ENCODE measurements at regions not wholly inside any gene's neighbourhood (a gene's known extent, or its start where the extent isn't known, plus 50 kb on each side); places are given as distances from the start of the nearest gene placed in this dataset.

DNA sequence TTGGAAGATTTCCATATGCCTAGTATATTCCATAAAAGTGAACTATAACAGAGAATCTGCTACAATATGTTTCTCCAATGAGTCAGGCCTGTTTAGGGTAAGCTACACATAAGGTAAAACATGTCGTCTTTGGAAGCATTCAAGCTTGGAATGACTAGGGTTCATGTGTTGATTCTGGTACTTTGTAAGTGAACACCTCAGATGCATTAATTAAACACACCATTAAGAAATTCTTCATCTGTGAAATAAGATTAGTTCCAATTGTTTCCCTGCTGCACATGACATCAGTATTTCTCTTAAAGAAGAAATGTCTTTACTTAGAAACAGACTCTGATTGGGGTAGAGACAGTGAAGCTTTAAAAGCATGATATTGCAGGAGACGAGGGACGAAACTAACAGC is 461.1 kb upstream of the NXPH2 start:
- DNase-seq: no peak

GRCh38 chr2:139237023-139237422 is 456.8 kb upstream of the NXPH2 start:
- no peak for DNase-seq

DNA sequence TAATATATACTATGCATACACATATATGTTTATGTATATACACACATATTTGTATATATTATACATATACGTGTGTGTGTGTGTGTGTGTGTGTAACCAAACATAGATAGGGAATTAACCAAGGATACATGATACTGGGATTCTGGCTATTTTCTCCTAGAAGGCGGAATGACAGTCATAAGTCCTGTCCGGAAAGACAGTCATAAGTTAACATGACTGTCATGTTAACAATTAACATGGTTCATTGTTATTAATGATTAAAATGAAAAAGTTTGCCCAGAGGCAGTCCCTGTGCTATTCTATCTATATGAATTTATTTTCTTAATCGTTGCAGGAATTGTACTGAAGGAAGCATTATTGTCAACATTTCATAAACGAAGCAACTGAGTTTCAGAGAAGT is 450.7 kb upstream of the NXPH2 start:
- no peak for DNase-seq

GRCh38 chr2:139228276-139228675 is 448.1 kb upstream of the NXPH2 start:
- DNase-seq: no peak

DNA sequence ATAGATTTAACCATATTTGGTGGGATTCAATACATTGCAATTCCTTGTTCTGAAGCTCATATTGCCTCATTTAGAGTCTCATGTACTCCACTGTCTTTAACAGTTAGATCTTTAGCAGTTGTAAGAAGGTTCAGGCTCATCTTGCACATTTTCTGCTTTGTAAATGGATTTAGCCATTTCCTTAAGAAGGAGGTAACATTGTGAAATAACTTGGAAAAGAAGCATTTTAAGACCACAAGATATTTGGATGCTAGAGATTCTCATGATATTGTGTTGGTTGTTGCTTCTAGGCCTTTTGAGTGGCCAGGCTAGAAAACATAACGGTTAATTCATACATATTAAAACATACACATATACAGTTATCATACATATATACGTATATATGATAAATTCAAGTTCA is 445.8 kb upstream of the NXPH2 start:
- DNase-seq: no peak

DNA sequence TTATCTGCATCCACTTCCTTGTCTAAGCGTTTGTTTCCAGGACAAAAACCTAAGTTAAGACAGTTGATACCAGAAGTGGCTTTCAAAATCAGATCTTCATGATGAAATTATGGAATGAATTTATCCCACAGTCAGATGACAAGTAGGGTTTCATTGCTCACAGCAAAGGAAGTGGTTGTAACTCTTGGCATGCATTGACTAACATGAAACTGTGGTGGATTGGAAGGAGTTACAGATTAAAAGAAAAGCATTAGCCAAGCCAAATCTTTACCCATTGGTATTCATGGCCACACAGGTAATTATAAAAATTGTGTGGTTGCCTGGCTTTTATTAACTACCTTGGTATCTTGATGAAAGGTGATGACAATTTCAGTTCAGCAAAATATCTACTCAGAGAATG is 438.0 kb upstream of the NXPH2 start:
- DNase-seq: no peak

DNA sequence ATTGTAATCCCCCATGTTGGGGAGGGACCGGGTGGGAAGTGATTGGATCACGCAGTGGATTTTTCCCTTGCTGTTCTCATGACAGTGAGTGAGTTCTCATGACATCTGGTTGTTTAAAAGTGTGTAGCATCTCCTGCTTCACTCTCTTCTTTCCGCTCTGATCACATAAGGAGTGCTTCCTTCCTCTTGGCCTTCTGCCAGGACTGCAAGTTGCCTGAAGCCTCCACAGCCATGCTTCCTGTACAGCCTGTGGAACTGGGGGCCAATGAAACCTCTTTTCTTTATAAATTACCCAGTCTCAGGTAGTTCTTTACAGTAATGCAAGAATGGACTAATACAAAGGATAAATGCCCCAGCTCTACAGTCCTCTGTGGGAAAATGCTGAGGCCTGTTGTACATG is 437.5 kb upstream of the NXPH2 start:
- no peak for DNase-seq

GRCh38 chr2:139216435-139216834 is 436.2 kb upstream of the NXPH2 start:
- DNase-seq: no peak

DNA sequence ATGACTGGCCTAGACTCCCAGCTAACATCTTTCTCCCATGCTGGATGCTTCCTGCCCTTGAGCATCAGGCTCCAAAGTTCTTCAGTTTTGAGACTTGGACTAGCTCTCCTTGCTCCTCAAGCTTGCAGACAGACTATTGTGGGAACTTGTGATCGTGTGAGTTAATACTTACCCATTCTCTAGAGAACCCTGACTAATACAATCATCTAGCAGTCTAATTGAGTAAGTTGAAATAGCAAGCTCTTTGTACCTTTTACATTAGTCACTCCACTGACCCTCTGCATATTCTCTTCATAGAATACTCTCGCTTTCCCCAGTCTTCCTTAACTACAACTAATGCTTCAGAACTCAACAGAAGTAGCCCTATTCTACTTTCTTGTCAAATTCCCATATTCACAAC is 434.6 kb upstream of the NXPH2 start:
- no peak for DNase-seq

- no peak for DNase-seq
Observed at GRCh38 chr2:139209586-139209985, 429.4 kb upstream of the NXPH2 start.

GRCh38 chr2:139201516-139201915 is 421.3 kb upstream of the NXPH2 start:
- no peak for DNase-seq

- DNase-seq: no peak
Observed at GRCh38 chr2:139196754-139197153, 416.6 kb upstream of the NXPH2 start.

DNA sequence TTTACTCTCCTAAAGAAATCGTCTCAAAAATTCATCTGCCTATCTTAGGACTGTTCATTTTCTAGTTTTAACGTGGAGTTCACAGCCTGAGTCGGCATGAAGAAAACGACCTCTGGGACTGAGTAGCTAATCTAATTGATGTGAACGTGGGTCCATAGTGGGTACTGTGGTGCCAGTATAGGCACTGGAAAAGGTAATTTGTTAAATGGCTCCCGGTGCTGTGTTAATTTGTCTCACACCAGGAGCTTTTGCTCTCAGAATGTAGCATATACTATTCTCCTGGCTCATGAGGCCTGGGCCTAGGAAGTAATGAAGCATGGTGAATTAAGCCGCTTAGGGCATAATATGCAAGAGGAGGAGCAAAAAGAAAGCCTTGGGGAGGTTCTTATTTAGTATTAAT is 414.4 kb upstream of the NXPH2 start:
- no peak for DNase-seq

DNA sequence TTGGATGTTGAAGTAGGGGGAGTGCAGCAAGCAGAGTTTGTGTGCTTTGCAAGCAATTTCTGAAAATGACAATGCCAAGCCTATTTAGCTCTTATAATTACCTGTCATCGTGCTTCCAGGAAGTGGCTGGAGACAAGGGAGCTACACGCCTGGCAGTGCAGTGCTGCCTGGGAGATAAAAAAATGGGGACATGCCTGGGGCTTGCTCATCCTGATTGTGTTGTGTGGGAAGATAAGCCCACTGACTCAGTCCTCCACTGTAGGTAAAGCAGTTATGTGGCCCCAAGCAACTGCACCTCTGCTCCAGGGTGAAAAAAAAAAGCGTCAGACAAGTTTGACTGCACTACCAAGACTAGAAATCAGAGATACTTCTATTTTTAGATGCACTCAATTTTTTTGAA is 396.9 kb upstream of the NXPH2 start:
- DNase-seq: no peak

DNA sequence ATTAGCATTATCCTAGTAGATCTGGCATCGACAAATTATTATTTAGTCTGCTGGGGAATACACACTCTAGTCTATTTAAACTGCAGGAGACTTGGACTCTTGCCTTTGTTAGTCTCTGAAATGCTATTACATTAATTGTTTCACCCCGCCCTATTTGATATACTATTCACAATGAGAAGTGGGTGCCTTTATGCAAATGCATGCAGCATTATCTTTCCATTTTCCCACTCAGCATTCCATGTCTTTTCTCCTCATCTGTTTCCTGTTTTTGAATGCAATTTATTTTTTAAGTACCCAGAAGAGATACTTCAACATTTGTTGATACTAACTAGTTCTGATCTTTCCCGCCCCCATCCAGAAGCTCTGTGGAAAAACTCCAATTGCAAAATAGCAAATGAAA is 395.3 kb upstream of the NXPH2 start:
- DNase-seq: no peak

DNA sequence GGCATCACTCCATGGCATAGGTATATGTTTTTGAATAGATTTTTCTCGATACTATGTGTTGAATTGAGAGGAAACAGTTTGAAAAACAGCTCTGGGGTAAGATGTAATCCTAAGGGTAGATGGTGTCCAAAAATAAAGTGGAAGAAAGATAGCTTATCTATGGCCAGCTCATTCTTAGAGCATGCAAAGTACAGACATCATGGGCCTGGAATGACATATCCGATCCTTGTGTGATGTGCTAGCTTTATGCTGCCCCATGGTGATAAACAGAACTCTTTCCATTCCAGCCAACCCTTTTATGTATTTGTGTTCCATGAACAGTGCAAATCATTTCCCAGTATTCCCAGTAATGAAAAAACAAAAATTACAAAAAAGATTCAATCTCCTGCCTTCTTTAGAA is 390.2 kb upstream of the NXPH2 start:
- no peak for DNase-seq

GRCh38 chr2:139165601-139166000 is 385.4 kb upstream of the NXPH2 start:
- no peak for DNase-seq

- no peak for DNase-seq
Observed at GRCh38 chr2:139165041-139165440, 384.9 kb upstream of the NXPH2 start.

- no peak for DNase-seq
Observed at GRCh38 chr2:139162957-139163356, 382.8 kb upstream of the NXPH2 start.

- DNase-seq: no peak
Observed at GRCh38 chr2:139162456-139162855, 382.3 kb upstream of the NXPH2 start.

DNA sequence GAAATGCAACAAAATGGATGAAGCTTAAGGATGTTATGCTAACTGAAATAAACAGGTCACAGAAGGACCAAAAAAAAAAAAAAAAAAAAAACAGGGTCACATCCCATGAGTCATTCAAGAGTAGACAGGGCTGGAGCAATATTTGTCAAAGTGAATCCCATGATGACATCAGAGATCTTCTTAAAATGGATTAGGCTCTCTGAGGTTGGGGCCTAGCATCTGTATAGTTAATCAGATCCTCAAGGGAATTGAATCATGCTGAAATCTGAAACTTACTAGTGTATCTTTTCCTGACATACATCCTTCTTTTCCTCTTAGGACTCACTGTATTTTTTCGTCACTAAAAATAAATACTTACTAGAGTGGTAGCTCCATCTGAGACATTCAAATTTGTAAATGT is 380.6 kb upstream of the NXPH2 start:
- peak; percentile 90 for DNase-seq

DNA sequence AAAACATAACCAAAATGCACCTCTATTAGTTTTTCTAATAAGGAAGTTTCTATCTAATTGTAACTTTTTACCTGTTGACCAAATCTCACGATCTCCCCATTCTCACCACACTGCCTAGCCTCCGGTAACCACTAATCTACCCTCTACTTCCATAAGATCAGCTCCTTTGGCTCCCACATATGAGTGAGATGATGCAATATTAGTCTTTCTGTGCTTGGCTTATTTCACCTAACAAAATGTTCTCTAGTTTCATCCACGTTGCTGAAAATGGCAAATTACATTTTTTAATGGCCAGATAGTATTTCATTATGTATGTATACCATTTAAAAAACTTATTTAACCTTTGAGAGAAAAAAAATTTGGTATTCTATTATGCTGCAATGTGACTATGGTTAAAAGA is 379.0 kb upstream of the NXPH2 start:
- no peak for DNase-seq

DNA sequence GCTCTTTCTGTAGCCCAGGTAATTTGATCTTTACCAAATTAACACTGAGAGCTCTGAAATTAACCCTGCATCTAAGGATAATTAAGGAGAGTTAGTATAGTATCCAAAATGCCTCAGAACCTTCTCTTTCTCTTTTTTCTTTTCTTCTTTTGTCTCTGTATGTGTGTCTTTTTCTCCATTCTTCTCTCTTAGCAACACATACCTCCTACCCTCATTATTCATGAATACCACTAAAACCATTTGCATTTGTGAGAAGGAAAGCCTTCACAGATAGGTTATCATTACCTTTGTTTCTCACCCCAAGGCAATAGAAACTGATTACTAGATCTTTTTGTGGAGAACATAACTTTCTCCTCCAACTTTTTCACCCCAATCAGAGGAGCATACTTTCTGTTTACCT is 376.5 kb upstream of the NXPH2 start:
- no peak for DNase-seq

- DNase-seq: no peak
Observed at GRCh38 chr2:139155991-139156390, 375.8 kb upstream of the NXPH2 start.

GRCh38 chr2:139142252-139142880 is 362.2 kb upstream of the NXPH2 start:
- no peak for DNase-seq

GRCh38 chr2:139124271-139124670 is 344.1 kb upstream of the NXPH2 start:
- DNase-seq: no peak

All from NCI-H524 treated with DMSO at 0.1 percent for 48 hours (cell line).